ENCODE measurements at regions not wholly inside any gene's neighbourhood (a gene's known extent, or its start where the extent isn't known, plus 50 kb on each side); places are given as distances from the start of the nearest gene placed in this dataset.
A peak's percentile ranks its signal among the peaks of the same experiment; 100 is the strongest.

GRCh38 chr11:70747921-70748320 is 349.6 kb downstream of the CTTN start:
- H3K27me3 ChIP-seq = no peaks in the 10 kb centered on the region
- TF ChIP-seq CTCF (IDR thresholded peaks at IDR 0.05) (no peak), POLR2A (IDR thresholded peaks at IDR 0.05) (no peak)
- peaks cover 0 to 3% (median 0%) of the 10 kb centered on the region in 4 donors for H3K9me3 ChIP-seq
- no peaks in the 10 kb centered on the region for H3K4me1 ChIP-seq
- H3K4me3 ChIP-seq = no peak overlapping the region
- no peak overlapping the region for H3K27ac ChIP-seq
- H3K36me3 ChIP-seq = no peaks in the 10 kb centered on the region
- no peak for DNase-seq

GRCh38 chr11:70751142-70751734 is 352.9 kb downstream of the CTTN start:
- Histone ChIP-seq H3K36me3 (no peaks in the 10 kb centered on the region), H3K4me1 (no peaks in the 10 kb centered on the region), H3K9me3 (peaks cover 0 to 4% (median 2%) of the 10 kb centered on the region in 4 donors), H3K27ac (no peak overlapping the region), H3K27me3 (no peaks in the 10 kb centered on the region), H3K4me3 (no peak overlapping the region)
- TF ChIP-seq POLR2A (IDR thresholded peaks at IDR 0.05) = no peak
- TF ChIP-seq CTCF (IDR thresholded peaks at IDR 0.05) = no peak
- DNase-seq = no peak

- Histone ChIP-seq H3K27ac (no peak overlapping the region), H3K9me3 (peaks cover 0 to 4% (median 1%) of the 10 kb centered on the region in 4 donors), H3K27me3 (no peaks in the 10 kb centered on the region), H3K4me1 (no peaks in the 10 kb centered on the region), H3K4me3 (no peak overlapping the region), H3K36me3 (no peaks in the 10 kb centered on the region)
- DNase-seq = peak; percentile 24 to 81 (median 80)
- TF ChIP-seq POLR2A (IDR thresholded peaks at IDR 0.05) = no peak
- peak; percentile 18 to 98 (median 82) for TF ChIP-seq CTCF (IDR thresholded peaks at IDR 0.05)
Measured at GRCh38 chr11:70755410-70756158, 357.3 kb downstream of the CTTN start.

- Histone ChIP-seq H3K9me3 (peaks cover 0 to 12% (median 0%) of the 10 kb centered on the region in 4 donors), H3K36me3 (no peaks in the 10 kb centered on the region), H3K4me1 (no peaks in the 10 kb centered on the region), H3K27me3 (no peaks in the 10 kb centered on the region), H3K4me3 (no peak overlapping the region), H3K27ac (no peak overlapping the region)
- TF ChIP-seq POLR2A (IDR thresholded peaks at IDR 0.05) (no peak), CTCF (IDR thresholded peaks at IDR 0.05) (no peak)
- DNase-seq = no peak
Measured at GRCh38 chr11:70756341-70756740, 358.0 kb downstream of the CTTN start.

- TF ChIP-seq CTCF (IDR thresholded peaks at IDR 0.05) = no peak
- H3K4me3 ChIP-seq = no peak overlapping the region
- no peak for DNase-seq
- H3K4me1 ChIP-seq = no peaks in the 10 kb centered on the region
- H3K27me3 ChIP-seq = no peaks in the 10 kb centered on the region
- peaks cover 0 to 16% (median 0%) of the 10 kb centered on the region in 4 donors for H3K9me3 ChIP-seq
- no peak overlapping the region for H3K27ac ChIP-seq
- H3K36me3 ChIP-seq = no peaks in the 10 kb centered on the region
Measured at GRCh38 chr11:70756756-70757155, 358.4 kb downstream of the CTTN start.
